Ectodermal cell (in vitro differentiated cells): ENCODE measurements at regions not wholly inside any gene's neighbourhood (a gene's known extent, or its start where the extent isn't known, plus 50 kb on each side); places are given as distances from the start of the nearest gene placed in this dataset.

Experiments
- H3K27ac ChIP-seq: 2 replicates; pipeline ENCODE4 v1.7.0; 2013; ENCODE audit warnings: mild to moderate bottlenecking, low read depth, low read length; ENCODE audit not compliant: insufficient read depth, poor library complexity, severe bottlenecking
- H3K27me3 ChIP-seq: 2 replicates; pipeline ENCODE4 v1.7.0; 2013; ENCODE audit warnings: mild to moderate bottlenecking, low read length; ENCODE audit not compliant: insufficient read depth, control insufficient read depth, poor library complexity, severe bottlenecking
- H3K36me3 ChIP-seq: one replicate; pipeline ENCODE4 v1.7.0; 2013; ENCODE audit warnings: low read length; ENCODE audit not compliant: control insufficient read depth, insufficient read depth
- H3K4me1 ChIP-seq: one replicate; pipeline ENCODE4 v1.7.0; 2013; ENCODE audit warnings: low read length; ENCODE audit not compliant: control insufficient read depth, insufficient read depth
- H3K4me3 ChIP-seq: 2 replicates; pipeline ENCODE4 v1.7.0; 2013; ENCODE audit warnings: low read depth, low read length, control low read depth; ENCODE audit not compliant: insufficient read depth
- H3K9me3 ChIP-seq: 2 replicates; pipeline ENCODE4 v1.7.0; 2013; ENCODE audit warnings: mild to moderate bottlenecking, low read length, moderate library complexity; ENCODE audit not compliant: control insufficient read depth
- WGBS, 2 experiments: methylation state at CpG; one replicate each; pipeline ENCODE4 v1.1.7; 2013; ENCODE audit warnings: missing lambda C conversion rate in 2 of 2; 5-methylcytosine and 5-hydroxymethylcytosine counted together

- no peaks in the 10 kb centered on the region for H3K4me1 ChIP-seq
- 48 to 63% methylated on average over 8 to 9 of the region's 9 CpGs for WGBS, 2 experiments
- no peaks in the 10 kb centered on the region for H3K36me3 ChIP-seq
- H3K27ac ChIP-seq = no peak overlapping the region
- no peaks in the 10 kb centered on the region for H3K27me3 ChIP-seq
- no peak overlapping the region for H3K4me3 ChIP-seq
- H3K9me3 ChIP-seq = peaks cover 2% of the 10 kb centered on the region
These were observed 436.3 kb downstream of the CBLN2 start for GRCh38 chr18:72107647-72108383.

GRCh38 chr18:72104851-72105250, 439.3 kb downstream of the CBLN2 start:
- Histone ChIP-seq H3K4me3 (no peak overlapping the region), H3K9me3 (peaks cover 8% of the 10 kb centered on the region), H3K27me3 (no peaks in the 10 kb centered on the region), H3K36me3 (no peaks in the 10 kb centered on the region), H3K4me1 (no peaks in the 10 kb centered on the region), H3K27ac (no peak overlapping the region)
- 90 to 98% methylated on average over 3 to 4 of the region's 4 CpGs for WGBS, 2 experiments

- H3K27me3 ChIP-seq = no peaks in the 10 kb centered on the region
- H3K9me3 ChIP-seq = peaks cover 8% of the 10 kb centered on the region
- no peak overlapping the region for H3K4me3 ChIP-seq
- no peak overlapping the region for H3K27ac ChIP-seq
- no peaks in the 10 kb centered on the region for H3K4me1 ChIP-seq
- WGBS, 2 experiments = 71 to 75% methylated on average over 2 of the region's 2 CpGs
- H3K36me3 ChIP-seq = no peaks in the 10 kb centered on the region
These were observed 441.7 kb downstream of the CBLN2 start for GRCh38 chr18:72102412-72102811.

GRCh38 chr18:72100465-72101004, 443.6 kb downstream of the CBLN2 start:
- Histone ChIP-seq H3K9me3 (peaks cover 8% of the 10 kb centered on the region), H3K4me3 (no peak overlapping the region), H3K27ac (no peak overlapping the region), H3K27me3 (no peaks in the 10 kb centered on the region), H3K4me1 (no peaks in the 10 kb centered on the region), H3K36me3 (no peaks in the 10 kb centered on the region)
- WGBS, 2 experiments = 85 to 86% methylated on average over 3 to 5 of the region's 5 CpGs

GRCh38 chr18:72091369-72091768, 452.8 kb downstream of the CBLN2 start:
- H3K36me3 ChIP-seq = no peaks in the 10 kb centered on the region
- H3K27ac ChIP-seq = no peak overlapping the region
- H3K9me3 ChIP-seq = peaks cover 2% of the 10 kb centered on the region
- H3K27me3 ChIP-seq = no peaks in the 10 kb centered on the region
- H3K4me1 ChIP-seq = no peaks in the 10 kb centered on the region
- no peak overlapping the region for H3K4me3 ChIP-seq
- 37 to 38% methylated on average over 5 of the region's 5 CpGs for WGBS, 2 experiments

GRCh38 chr18:72089432-72089831, 454.7 kb downstream of the CBLN2 start:
- no peaks in the 10 kb centered on the region for H3K27me3 ChIP-seq
- WGBS, 2 experiments = 85% methylated on average over 2 of the region's 3 CpGs; no CpG with 5 or more reads in 1 of the 2 experiments
- H3K9me3 ChIP-seq = no peaks in the 10 kb centered on the region
- no peaks in the 10 kb centered on the region for H3K4me1 ChIP-seq
- H3K36me3 ChIP-seq = no peaks in the 10 kb centered on the region
- H3K27ac ChIP-seq = no peak overlapping the region
- H3K4me3 ChIP-seq = no peak overlapping the region

GRCh38 chr18:72086421-72086820, 457.7 kb downstream of the CBLN2 start:
- Histone ChIP-seq H3K4me3 (no peak overlapping the region), H3K27me3 (no peaks in the 10 kb centered on the region), H3K4me1 (no peaks in the 10 kb centered on the region), H3K27ac (no peak overlapping the region), H3K36me3 (no peaks in the 10 kb centered on the region), H3K9me3 (no peaks in the 10 kb centered on the region)
- WGBS, 2 experiments = 43% methylated on average over 4 of the region's 4 CpGs

- Histone ChIP-seq H3K4me3 (no peak overlapping the region), H3K9me3 (peaks cover 3% of the 10 kb centered on the region), H3K36me3 (no peaks in the 10 kb centered on the region), H3K27ac (no peak overlapping the region), H3K27me3 (no peaks in the 10 kb centered on the region), H3K4me1 (no peaks in the 10 kb centered on the region)
- WGBS, 2 experiments = 78 to 79% methylated on average over 4 of the region's 4 CpGs
These were observed 469.1 kb downstream of the CBLN2 start for GRCh38 chr18:72075040-72075439.

GRCh38 chr18:72063001-72063400, 481.1 kb downstream of the CBLN2 start:
- Histone ChIP-seq H3K27me3 (no peaks in the 10 kb centered on the region), H3K27ac (no peak overlapping the region), H3K36me3 (no peaks in the 10 kb centered on the region), H3K9me3 (peaks cover 7% of the 10 kb centered on the region), H3K4me1 (no peaks in the 10 kb centered on the region), H3K4me3 (no peak overlapping the region)
- 81 to 87% methylated on average over 7 of the region's 7 CpGs for WGBS, 2 experiments

- H3K27me3 ChIP-seq = no peaks in the 10 kb centered on the region
- no peaks in the 10 kb centered on the region for H3K4me1 ChIP-seq
- no peak overlapping the region for H3K27ac ChIP-seq
- H3K4me3 ChIP-seq = no peak overlapping the region
- 89 to 96% methylated on average over 6 to 7 of the region's 7 CpGs for WGBS, 2 experiments
- H3K9me3 ChIP-seq = peaks cover 4% of the 10 kb centered on the region
- no peaks in the 10 kb centered on the region for H3K36me3 ChIP-seq
These were observed 485.3 kb downstream of the CBLN2 start for GRCh38 chr18:72058851-72059250.
